HG03095 (cell line): ENCODE measurements at regions not wholly inside any gene's neighbourhood (a gene's known extent, or its start where the extent isn't known, plus 50 kb on each side); places are given as distances from the start of the nearest gene placed in this dataset.
"Not testable (repeated sequence)": the region's sequence is repeated elsewhere in the genome, so short reads cannot be mapped to it uniquely, and the experiment has no call there.

ENCODE experiments used
- ATAC-seq: cut with Tn5 transposase; IDR thresholded peaks from one replicate; pipeline ENCODE4 v1.9.1; 2021; ENCODE audit warnings: moderate library complexity; ENCODE audit not compliant: unreplicated experiment

GRCh38 chr16:17945080-17945601 lies 391.4 kb downstream of the NPIPA8 start:
- no peak for ATAC-seq

DNA sequence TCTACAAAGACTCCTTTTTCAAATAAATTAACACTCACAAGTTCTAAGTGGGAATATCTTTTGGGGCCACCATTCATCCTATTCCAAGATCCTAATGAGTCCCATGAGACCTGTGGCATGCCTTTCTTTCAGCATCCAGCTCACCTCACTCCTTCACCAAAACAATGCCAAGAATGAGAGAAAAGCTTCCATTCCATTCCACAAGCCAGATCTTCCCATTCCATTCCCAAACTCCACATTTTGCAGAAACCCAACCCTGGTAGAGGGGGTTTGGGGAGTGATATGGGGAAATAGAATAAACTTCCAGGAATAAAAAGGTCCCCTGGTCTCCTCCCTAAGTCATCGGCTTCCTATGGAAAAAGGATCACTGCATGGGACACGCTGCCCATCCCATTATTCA lies 392.2 kb downstream of the NPIPA8 start:
- ATAC-seq = no peak

- no peak for ATAC-seq
Observed at GRCh38 chr16:17942067-17942466, 394.5 kb downstream of the NPIPA8 start.

DNA sequence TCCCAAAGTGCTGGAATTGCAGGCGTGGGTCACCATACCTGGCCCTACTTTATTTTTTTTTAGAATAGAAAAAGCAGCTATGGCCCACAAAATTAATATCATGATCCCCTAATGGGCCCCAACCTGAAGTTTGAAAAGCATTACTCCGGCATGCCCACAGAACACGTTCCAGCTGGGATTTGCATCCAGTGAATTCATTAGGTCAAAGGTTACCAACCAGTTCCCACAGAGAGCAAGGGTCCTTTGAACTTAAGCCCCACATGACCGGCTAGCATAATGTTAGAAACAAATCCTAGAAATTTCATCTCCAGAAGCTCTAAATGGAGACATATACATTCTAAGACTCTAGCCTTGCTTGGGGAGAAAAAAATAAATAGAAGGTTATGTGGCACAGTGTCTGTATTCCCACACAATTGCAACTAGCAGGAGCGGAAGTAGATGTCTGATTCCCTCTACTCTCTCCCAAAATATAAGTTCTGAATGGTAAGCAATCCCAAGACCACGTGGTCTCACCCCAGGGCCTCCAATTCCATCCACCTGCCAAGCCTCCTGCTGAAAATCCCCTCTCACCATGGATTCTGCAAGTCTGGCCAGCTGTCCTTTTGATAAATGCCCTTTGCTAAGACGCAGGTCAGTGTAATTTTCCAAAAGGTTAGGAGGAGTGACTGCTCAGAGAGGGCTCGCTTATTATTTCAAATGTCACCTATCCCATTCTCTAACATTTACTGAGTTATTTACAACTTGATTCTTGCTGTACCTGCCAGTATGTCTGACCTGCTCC lies 395.8 kb downstream of the NPIPA8 start:
- no peak for ATAC-seq

GRCh38 chr16:17939723-17940122 lies 396.8 kb downstream of the NPIPA8 start:
- ATAC-seq = peak; percentile 55

DNA sequence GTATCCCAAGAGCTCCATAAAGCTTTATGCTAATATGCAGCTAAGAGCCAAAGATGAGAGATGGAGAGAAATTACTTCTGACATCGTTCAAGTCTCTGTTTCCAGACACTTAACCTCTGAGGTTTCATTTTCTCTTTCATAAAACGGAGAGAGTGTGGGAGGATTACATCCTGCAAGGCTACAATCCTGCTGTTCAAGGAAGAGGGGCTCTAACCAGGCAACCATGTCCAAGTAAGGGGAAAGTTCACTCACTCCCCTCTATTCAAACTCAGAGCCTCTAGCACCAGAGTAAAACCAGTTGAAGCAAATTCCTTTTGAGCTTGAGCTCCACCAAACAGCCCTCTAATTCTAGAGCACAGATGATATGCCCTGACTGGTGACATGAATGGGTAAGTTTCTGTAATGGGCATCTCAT lies 397.4 kb downstream of the NPIPA8 start:
- peak; percentile 46 for ATAC-seq

DNA sequence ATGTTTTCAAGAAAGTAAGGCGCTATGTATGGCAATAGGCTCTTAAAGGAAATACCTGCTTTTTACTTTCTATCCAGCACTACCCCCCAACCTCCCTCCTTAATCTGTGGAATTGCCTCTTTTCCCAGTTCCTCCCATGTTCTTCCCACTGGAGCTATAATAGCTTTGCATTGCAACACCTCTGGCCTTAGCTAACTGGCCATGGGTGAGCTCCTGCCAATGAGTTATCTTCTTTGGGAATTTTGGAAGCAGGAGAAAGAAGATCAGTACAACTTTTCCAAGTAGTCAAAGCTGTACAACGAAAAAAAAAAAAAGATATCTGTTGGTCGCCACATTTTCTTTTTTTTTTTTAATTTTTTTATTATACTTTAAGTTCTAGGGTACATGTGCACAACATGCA lies 398.0 kb downstream of the NPIPA8 start:
- no peak for ATAC-seq

GRCh38 chr16:17936766-17937402 lies 399.7 kb downstream of the NPIPA8 start:
- no peak for ATAC-seq

GRCh38 chr16:17930280-17930679 lies 406.3 kb downstream of the NPIPA8 start:
- no peak for ATAC-seq

- ATAC-seq = no peak
Observed at GRCh38 chr16:17926866-17927399, 409.6 kb downstream of the NPIPA8 start.

DNA sequence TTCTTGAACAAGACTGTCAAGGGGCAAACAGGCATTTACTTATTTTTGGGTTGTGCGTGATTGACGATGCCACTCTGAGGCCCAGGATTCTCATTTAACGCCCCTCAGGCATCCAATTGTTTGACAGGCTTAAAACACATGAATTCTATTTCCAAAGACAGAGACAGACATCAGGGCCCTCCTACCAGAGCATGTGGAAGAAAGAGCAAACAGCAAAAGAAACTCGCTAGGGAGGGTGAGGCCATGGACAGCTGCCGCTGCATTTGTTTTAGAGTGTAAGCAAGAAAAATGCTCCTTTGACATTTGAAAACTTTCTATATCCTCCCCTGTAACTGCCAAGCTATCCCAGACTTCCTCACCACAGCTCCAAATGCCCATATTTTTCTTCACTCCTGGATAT lies 410.1 kb downstream of the NPIPA8 start:
- ATAC-seq = no peak

DNA sequence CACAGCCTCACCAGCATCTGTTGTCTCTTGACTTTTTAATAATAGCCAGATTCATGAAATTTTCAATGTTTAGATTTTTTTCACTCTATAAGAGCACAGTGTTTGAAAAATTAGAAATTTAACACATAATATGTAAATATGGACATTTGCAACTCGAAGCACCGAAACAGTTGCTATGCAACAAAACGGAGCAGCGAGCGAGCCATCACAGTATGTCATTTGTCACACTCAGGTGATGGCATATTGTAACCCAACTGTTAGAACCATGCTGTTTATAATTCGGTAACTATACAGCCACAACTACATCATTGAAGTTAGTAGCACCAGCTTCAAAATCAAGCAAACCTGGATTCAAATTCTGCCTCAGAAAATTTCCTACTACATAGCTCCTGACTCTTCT lies 410.8 kb downstream of the NPIPA8 start:
- ATAC-seq = no peak

DNA sequence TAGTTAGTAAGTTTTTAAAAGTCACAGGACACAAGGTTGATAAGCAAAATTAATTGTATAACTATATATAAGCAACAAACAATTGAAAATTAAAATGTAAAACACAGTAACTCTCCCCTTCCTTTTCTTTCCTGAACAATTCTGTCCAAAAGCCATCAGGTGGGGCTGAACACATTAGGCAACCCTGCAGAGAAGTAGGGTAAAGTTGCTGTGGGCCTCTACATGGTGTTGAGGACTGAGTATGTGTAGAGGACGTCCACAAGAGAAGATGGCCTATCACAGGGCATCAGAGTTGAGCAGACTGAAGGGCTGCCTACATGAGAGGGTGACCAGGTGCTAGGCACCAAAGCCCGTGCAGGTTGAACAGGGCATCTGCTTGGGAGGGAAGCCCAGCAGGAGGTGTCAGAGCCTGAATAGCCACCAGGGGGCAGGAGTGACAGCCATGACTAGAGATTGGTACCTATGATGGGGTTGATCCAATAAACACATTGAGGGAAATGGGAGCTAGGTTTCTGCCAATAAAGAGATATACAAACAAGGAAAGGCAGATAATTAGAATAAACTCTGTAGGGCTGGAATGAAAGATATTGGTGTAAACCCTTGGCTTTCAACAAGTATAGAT lies 415.1 kb downstream of the NPIPA8 start:
- peak; percentile 57 for ATAC-seq

DNA sequence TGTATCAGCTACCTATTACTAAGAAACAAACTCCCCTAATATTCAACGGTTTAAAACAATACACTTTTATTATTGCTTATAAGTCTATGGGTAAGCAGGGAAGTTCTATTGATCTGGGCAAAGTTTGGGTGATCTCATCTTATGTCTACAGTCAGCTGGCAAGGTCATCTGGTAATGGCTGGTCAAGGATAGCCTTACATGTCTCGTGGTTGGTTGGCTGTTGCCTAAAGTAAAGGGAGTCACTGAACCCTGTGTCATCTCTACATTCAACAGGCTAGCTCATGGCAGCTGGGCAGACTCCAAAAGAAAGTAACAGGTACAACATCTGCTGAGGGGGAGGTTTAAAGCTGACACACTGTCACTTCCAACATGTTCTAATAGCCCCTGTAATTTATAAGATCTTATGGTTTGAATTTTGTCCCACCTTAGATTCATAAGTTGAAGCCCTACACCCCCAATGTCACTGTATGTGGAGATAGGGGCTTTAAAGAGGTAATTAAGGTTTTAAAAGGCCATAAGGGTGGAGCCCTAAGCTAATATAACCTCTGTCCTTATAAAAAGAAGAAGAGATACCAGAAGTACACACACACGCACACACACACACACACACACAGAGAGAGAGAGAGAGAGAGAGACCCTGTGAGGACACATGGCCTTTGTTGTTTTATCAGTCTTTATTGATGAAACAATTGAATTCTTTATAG lies 419.1 kb downstream of the NPIPA8 start:
- ATAC-seq = no peak

GRCh38 chr16:17915791-17916190 lies 420.7 kb downstream of the NPIPA8 start:
- no peak for ATAC-seq

DNA sequence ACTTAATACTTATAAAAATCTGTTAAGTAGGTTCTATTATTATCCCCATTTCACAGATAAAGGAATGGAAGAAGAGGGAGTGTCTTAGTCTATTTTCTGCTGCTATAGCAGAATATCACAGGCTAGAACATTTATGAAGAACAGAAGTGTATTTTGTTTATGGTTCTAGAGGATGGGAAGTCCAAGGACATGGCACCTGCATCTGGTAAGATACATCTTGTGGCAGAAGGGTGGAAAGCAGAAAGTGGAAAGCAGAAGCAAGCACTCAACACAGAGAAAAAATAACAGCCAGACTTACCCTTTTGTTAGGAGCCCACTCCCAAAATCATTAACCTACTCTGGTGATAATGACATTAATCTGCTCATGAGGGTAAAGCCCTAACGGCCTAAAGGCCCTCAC lies 422.4 kb downstream of the NPIPA8 start:
- no peak for ATAC-seq

DNA sequence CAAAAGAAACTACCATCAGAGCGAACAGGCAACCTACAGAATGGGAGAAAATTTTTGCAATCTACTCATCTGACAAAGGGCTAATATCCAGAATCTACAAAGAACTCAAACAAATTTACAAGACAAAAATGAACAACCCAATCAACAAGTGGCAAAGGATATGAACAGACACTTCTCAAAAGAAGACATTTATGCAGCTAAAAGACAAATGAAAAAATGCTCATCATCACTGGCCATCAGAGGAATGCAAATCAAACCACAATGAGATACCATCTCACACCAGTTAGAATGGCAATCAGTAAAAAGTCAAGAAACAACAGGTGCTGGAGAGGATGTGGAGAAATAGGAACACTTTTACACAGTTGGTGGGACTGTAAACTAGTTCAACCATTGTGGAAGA lies 425.0 kb downstream of the NPIPA8 start:
- ATAC-seq = not testable (repeated sequence)

GRCh38 chr16:17906626-17907025 lies 429.9 kb downstream of the NPIPA8 start:
- ATAC-seq = not testable (repeated sequence)

DNA sequence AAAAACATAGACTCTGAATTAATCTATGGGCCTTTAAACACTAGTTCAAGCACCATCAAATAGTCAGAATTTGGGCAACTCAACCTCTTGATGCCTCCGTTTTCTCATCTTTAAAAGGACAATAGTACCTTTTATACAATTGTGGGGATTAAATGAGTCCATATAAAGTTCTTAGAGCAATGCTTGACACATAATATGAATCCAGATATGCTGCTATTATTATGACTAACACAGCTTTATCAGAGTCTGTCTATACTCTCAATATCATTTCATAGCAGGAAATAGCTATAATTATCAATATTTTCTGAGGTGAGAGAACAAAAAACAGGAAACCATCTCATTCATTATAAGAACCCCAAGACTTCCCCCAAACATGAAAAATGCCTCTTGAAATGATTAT lies 430.5 kb upstream of the XYLT1 start:
- ATAC-seq = no peak

GRCh38 chr16:17899141-17899540 lies 428.4 kb upstream of the XYLT1 start:
- ATAC-seq = no peak

DNA sequence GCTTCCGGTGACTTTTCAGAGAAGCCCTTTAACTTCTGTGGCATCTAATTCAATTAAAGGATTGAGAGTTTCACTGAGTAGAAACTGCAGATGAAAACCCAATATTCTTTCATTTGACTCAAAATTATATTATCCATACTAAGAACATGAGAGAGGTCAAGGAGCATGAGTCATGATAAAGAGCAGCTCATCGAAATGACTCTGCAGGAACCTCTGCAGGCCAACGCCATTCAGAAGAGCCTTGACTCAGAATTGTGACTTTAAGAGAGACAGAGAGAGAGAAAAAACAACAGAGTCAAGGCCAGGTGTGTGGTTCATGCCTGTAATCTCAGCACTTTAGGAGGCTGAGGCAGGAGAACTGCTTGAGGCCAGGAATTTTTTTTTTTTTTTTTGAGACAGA lies 417.2 kb upstream of the XYLT1 start:
- ATAC-seq = no peak
